ENCODE measurements at regions not wholly inside any gene's neighbourhood (a gene's known extent, or its start where the extent isn't known, plus 50 kb on each side); places are given as distances from the start of the nearest gene placed in this dataset.

DNA sequence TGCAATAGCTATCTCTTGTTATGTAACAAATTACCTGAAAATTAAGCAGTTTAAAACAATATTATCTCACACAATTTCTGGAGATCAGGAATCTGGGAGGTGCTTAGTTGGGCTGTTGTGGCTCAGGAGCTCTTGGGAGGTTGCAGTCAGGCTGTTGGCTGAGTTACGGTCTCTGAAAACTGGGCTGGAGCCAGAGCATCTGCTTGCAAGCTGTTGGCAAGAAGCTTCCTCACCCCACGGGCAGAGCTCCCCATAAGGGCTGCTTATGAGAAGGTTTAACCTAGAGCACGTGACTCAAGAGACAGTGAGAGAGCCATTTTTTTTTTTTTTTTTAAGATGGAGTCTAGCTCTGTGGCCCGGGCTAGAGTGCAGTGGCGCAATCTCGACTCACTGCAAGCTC is 346.8 kb downstream of the ATP23 start:
- POLR2A ChIA-PET: no interaction called here

GRCh38 chr12:58291106-58291505 is 349.7 kb downstream of the ATP23 start:
- WGBS (ENCODE audit: low lambda C conversion rate): 19% methylated on average over 1 of the region's 1 CpG
- H2AFZ ChIP-seq (ENCODE audit: low read depth): no peak overlapping the region
- CTCF ChIA-PET: no interaction called here

More for the DNA sequence above, 346.8 kb downstream of the ATP23 start:
- no peaks in the 10 kb centered on the region for H3K9me2 ChIP-seq
- H3K27me3 ChIP-seq (ENCODE audit: insufficient read depth): peaks cover 20% of the 10 kb centered on the region
- 23% methylated on average over 6 of the region's 6 CpGs for WGBS (ENCODE audit: low lambda C conversion rate)
- H3K4me3 ChIP-seq (ENCODE audit: low read depth in 2 of 2, low read length in 1 of 2): no peak overlapping the region
- H3K4me1 ChIP-seq (ENCODE audit: control insufficient read depth in 1 of 2, insufficient read depth in 2 of 2, low read depth in 1 of 2, low read length in 1 of 2): no peaks in the 10 kb centered on the region
- DNase-seq: peak; percentile 9
- no peaks in the 10 kb centered on the region for H3K79me2 ChIP-seq (ENCODE audit: insufficient read depth)
- CTCF ChIA-PET: no interaction called here
- H3K36me3 ChIP-seq (replicated peaks in 1 of 2; ENCODE audit: control insufficient read depth in 1 of 2, insufficient read depth in 2 of 2, low read length in 1 of 2): no peaks in the 10 kb centered on the region
- TF ChIP-seq POLR2AphosphoS5 (IDR thresholded peaks at IDR 0.05; ENCODE audit: low read depth, low read length) (no peak), USF1 (IDR thresholded peaks at IDR 0.05; ENCODE audit: borderline replicate concordance, low read depth) (peak; percentile 38; the same call in 1 of the 2 replicates), TCF12 (IDR thresholded peaks at IDR 0.05) (peak; percentile 64; the same call in 1 of the 2 replicates)
- no peaks in the 10 kb centered on the region for H3F3A ChIP-seq (replicated peaks; ENCODE audit: insufficient read depth)
- H2AFZ ChIP-seq (ENCODE audit: low read depth): no peak overlapping the region
- H3K27ac ChIP-seq (ENCODE audit: low read depth in 2 of 2, low read length in 1 of 2): no peak overlapping the region
- H4K20me1 ChIP-seq (ENCODE audit: insufficient read depth): no peaks in the 10 kb centered on the region
- H3K9me3 ChIP-seq: no peaks in the 10 kb centered on the region
- H3K9ac ChIP-seq: no peak overlapping the region
- no peak overlapping the region for H3K4me2 ChIP-seq

More at GRCh38 chr12:58291106-58291505, 349.7 kb downstream of the ATP23 start:
- Histone ChIP-seq H3K4me3 (ENCODE audit: low read depth in 2 of 2, low read length in 1 of 2) (no peak overlapping the region), H3K27me3 (ENCODE audit: insufficient read depth) (peaks cover 20% of the 10 kb centered on the region), H3K4me2 (no peak overlapping the region), H3K9me3 (no peaks in the 10 kb centered on the region), H4K20me1 (ENCODE audit: insufficient read depth) (no peaks in the 10 kb centered on the region), H3K36me3 (replicated peaks in 1 of 2; ENCODE audit: control insufficient read depth in 1 of 2, insufficient read depth in 2 of 2, low read length in 1 of 2) (no peaks in the 10 kb centered on the region), H3K9ac (no peak overlapping the region), H3K27ac (ENCODE audit: low read depth in 2 of 2, low read length in 1 of 2) (no peak overlapping the region), H3F3A (replicated peaks; ENCODE audit: insufficient read depth) (no peaks in the 10 kb centered on the region), H3K79me2 (ENCODE audit: insufficient read depth) (no peaks in the 10 kb centered on the region), H3K4me1 (ENCODE audit: control insufficient read depth in 1 of 2, insufficient read depth in 2 of 2, low read depth in 1 of 2, low read length in 1 of 2) (no peaks in the 10 kb centered on the region), H3K9me2 (no peaks in the 10 kb centered on the region)
- no peak for TF ChIP-seq NRF1 (IDR thresholded peaks at IDR 0.05; ENCODE audit: low read depth, low read length)
- TF ChIP-seq MAX (IDR thresholded peaks at IDR 0.05; ENCODE audit: low read depth): no peak
- no peak for TF ChIP-seq EZH2phosphoT487 (IDR thresholded peaks at IDR 0.05; ENCODE audit: borderline replicate concordance, low read depth)
- no peak for TF ChIP-seq MXI1 (IDR thresholded peaks at IDR 0.05; ENCODE audit: low read depth, low read length)
- TF ChIP-seq SMC3 (IDR thresholded peaks at IDR 0.05; ENCODE audit: low read depth, low read length): no peak
- TF ChIP-seq REST (IDR thresholded peaks at IDR 0.05; ENCODE audit: low read depth, low read length): no peak
- no peak for TF ChIP-seq CHD2 (IDR thresholded peaks at IDR 0.05; ENCODE audit: low read length, partially characterized antibody)
- TF ChIP-seq FOSL2 (IDR thresholded peaks at IDR 0.05; ENCODE audit: borderline replicate concordance, low read depth): no peak
- no peak for TF ChIP-seq FOXM1 (IDR thresholded peaks at IDR 0.05; ENCODE audit: low read depth)
- DNase-seq: no peak
- POLR2A ChIA-PET: no interaction called here
